T-cell (primary cell): ENCODE measurements at regions not wholly inside any gene's neighbourhood (a gene's known extent, or its start where the extent isn't known, plus 50 kb on each side); places are given as distances from the start of the nearest gene placed in this dataset.

Experiments
- ATAC-seq, 4 experiments: fragments of 200-7000 bp in 3 of 4; fragments of 150-1000 bp in 1 of 4; cut with Tn5 transposase; replicated peaks in 1 of 4; 1 replicate in 3 of 4; 2 replicates in 1 of 4; pipeline ENCODE4 v1.10.0; 2021; ENCODE audit warnings: moderate library complexity in 3 of 4, mild to moderate bottlenecking in 2 of 4, moderate number of reproducible peaks in 1 of 4
- CTCF ChIA-PET, 2 donors: fragments of 300-600 bp; sonication (Branson Sonifier 250); formaldehyde crosslinking; loops; one replicate each; lab custom pipeline; 2022; ENCODE audit warnings: antibody characterized with exemption in 2 of 2; lab: Charles Lee
- POLR2A ChIA-PET, 2 donors: fragments of 300-600 bp; sonication (Branson Sonifier 250); formaldehyde crosslinking; loops; one replicate each; lab custom pipeline; 2022; ENCODE audit warnings: antibody characterized with exemption in 2 of 2; lab: Charles Lee
- DNase-seq, 35 experiments: peaks; one replicate each; pipeline versions ENCODE4 v3.0.0 to v3.0.0-alpha.2; 2013 to 2023
- H3K27ac ChIP-seq: one replicate; pipeline ENCODE4 v1.5.1; 2013; ENCODE audit warnings: low read length
- H3K27me3 ChIP-seq, 2 experiments: replicated peaks in 1 of 2; 1 replicate in 1 of 2; 2 replicates in 1 of 2; pipeline versions ENCODE4 v1.6.1 to v1.7.0; 2013; ENCODE audit warnings: low read length in 1 of 2, mixed read lengths in 1 of 2; ENCODE audit not compliant: control insufficient read depth in 2 of 2, insufficient read depth in 2 of 2; ENCODE audit errors: extremely low read depth in 1 of 2
- H3K36me3 ChIP-seq, 2 donors: 1 replicate in 1 of 2; 2 replicates in 1 of 2; pipeline versions ENCODE4 v1.6.1 to v1.7.0; 2013; ENCODE audit warnings: low read length in 1 of 2; ENCODE audit not compliant: control insufficient read depth in 2 of 2, insufficient read depth in 1 of 2; ENCODE audit errors: extremely low read depth in 1 of 2
- H3K4me1 ChIP-seq, 2 experiments: 1 replicate in 1 of 2; 2 replicates in 1 of 2; pipeline versions ENCODE4 v1.6.1 to v1.7.0; 2013; ENCODE audit warnings: low read length in 2 of 2, mixed read lengths in 1 of 2; ENCODE audit not compliant: insufficient read depth in 2 of 2, control insufficient read depth in 1 of 2; ENCODE audit errors: extremely low read depth in 1 of 2
- H3K4me3 ChIP-seq, 2 donors: 1 replicate in 1 of 2; 2 replicates in 1 of 2; pipeline versions ENCODE4 v1.5.1 to v1.7.0; 2013; ENCODE audit warnings: mild to moderate bottlenecking in 2 of 2, low read length in 1 of 2, moderate library complexity in 1 of 2; ENCODE audit not compliant: control insufficient read depth in 1 of 2; ENCODE audit errors: extremely low read depth in 1 of 2
- H3K9me3 ChIP-seq: 2 replicates; pipeline ENCODE4 v1.7.0; 2013
- H3K27ac Mint-ChIP-seq, 2 donors: one replicate each; pipeline ENCODE4 v1.8.0; 2020 to 2021; ENCODE audit warnings: mild to moderate bottlenecking in 2 of 2, mixed read lengths in 2 of 2
- H3K27me3 Mint-ChIP-seq, 2 donors: one replicate each; pipeline ENCODE4 v1.8.0; 2021 to 2022; ENCODE audit warnings: mixed read lengths in 2 of 2
- H3K36me3 Mint-ChIP-seq: one replicate; pipeline ENCODE4 v1.8.0; 2021; ENCODE audit warnings: mixed read lengths
- H3K4me1 Mint-ChIP-seq, 3 donors: one replicate each; pipeline ENCODE4 v1.8.0; 2020 to 2022; ENCODE audit warnings: mixed read lengths in 3 of 3, mild to moderate bottlenecking in 1 of 3
- H3K4me3 Mint-ChIP-seq, 3 donors: one replicate each; pipeline ENCODE4 v1.8.0; 2020 to 2022; ENCODE audit warnings: mild to moderate bottlenecking in 3 of 3, mixed read lengths in 3 of 3, moderate library complexity in 3 of 3
- H3K9me3 Mint-ChIP-seq, 3 donors: one replicate each; pipeline ENCODE4 v1.8.0; 2020 to 2022; ENCODE audit warnings: mixed read lengths in 3 of 3
- WGBS: methylation state at CpG from one replicate; pipeline ENCODE4 v1.1.5; 2013; ENCODE audit warnings: missing lambda C conversion rate; ENCODE audit not compliant: insufficient coverage; 5-methylcytosine and 5-hydroxymethylcytosine counted together

- H3K4me3 Mint-ChIP-seq = no peak overlapping the region
- CTCF ChIA-PET = no interaction called here
- no peaks in the 10 kb centered on the region for H3K36me3 ChIP-seq
- POLR2A ChIA-PET = interaction anchor here in 1 of 2 donors (0.6 kb wide), 1 partner anchor 34 kb away, joined by 3 read pairs; no protein-coding TSS in a partner anchor
- H3K4me3 ChIP-seq = no peak overlapping the region
- DNase-seq = no peak
- H3K27me3 Mint-ChIP-seq = peaks cover 0 to 4% of the 10 kb centered on the region in 2 donors
- WGBS = no CpG with 5 or more reads among the region's 5 CpGs
- no peak for ATAC-seq
- H3K27ac ChIP-seq = no peak overlapping the region
- no peak overlapping the region for H3K27ac Mint-ChIP-seq
- no peaks in the 10 kb centered on the region for H3K4me1 ChIP-seq
- H3K9me3 Mint-ChIP-seq = peaks cover 0 to 8% (median 2%) of the 10 kb centered on the region in 3 donors
- H3K27me3 ChIP-seq = no peaks in the 10 kb centered on the region
- H3K4me1 Mint-ChIP-seq = no peaks in the 10 kb centered on the region
- no peaks in the 10 kb centered on the region for H3K9me3 ChIP-seq
- H3K36me3 Mint-ChIP-seq = no peaks in the 10 kb centered on the region
These were observed 213.5 kb downstream of the GPAM start for GRCh38 chr10:111970111-111970510.

- Mint-ChIP-seq H3K4me3 (no peak overlapping the region), H3K27ac (no peak overlapping the region), H3K27me3 (peaks cover 0 to 4% of the 10 kb centered on the region in 2 donors), H3K36me3 (no peaks in the 10 kb centered on the region), H3K9me3 (peaks cover 0 to 4% (median 2%) of the 10 kb centered on the region in 3 donors), H3K4me1 (no peaks in the 10 kb centered on the region)
- ATAC-seq = no peak
- Histone ChIP-seq H3K9me3 (no peaks in the 10 kb centered on the region), H3K4me3 (no peak overlapping the region), H3K27ac (no peak overlapping the region), H3K36me3 (no peaks in the 10 kb centered on the region), H3K27me3 (no peaks in the 10 kb centered on the region), H3K4me1 (no peaks in the 10 kb centered on the region)
- ChIA-PET CTCF (no interaction called here), POLR2A (no interaction called here)
- DNase-seq = no peak
- 80% methylated on average over 1 of the region's 5 CpGs for WGBS
These were observed 211.5 kb downstream of the GPAM start for GRCh38 chr10:111972109-111972508.

GRCh38 chr10:111973306-111973705, 210.3 kb downstream of the GPAM start:
- CTCF ChIA-PET = no interaction called here
- DNase-seq (no peak), ATAC-seq (no peak)
- H3K36me3 ChIP-seq = no peaks in the 10 kb centered on the region
- no peaks in the 10 kb centered on the region for H3K9me3 ChIP-seq
- no peaks in the 10 kb centered on the region for H3K4me1 ChIP-seq
- peaks cover 0 to 3% of the 10 kb centered on the region in 2 donors for H3K27me3 Mint-ChIP-seq
- no peak overlapping the region for H3K4me3 ChIP-seq
- no peak overlapping the region for H3K27ac ChIP-seq
- no peaks in the 10 kb centered on the region for H3K36me3 Mint-ChIP-seq
- no peak overlapping the region for H3K27ac Mint-ChIP-seq
- POLR2A ChIA-PET = no interaction called here
- H3K4me1 Mint-ChIP-seq = no peaks in the 10 kb centered on the region
- H3K4me3 Mint-ChIP-seq = no peak overlapping the region
- H3K27me3 ChIP-seq = no peaks in the 10 kb centered on the region
- no CpG with 5 or more reads among the region's 2 CpGs for WGBS
- peaks cover 0 to 2% (median 0%) of the 10 kb centered on the region in 3 donors for H3K9me3 Mint-ChIP-seq

- Mint-ChIP-seq H3K4me1 (no peaks in the 10 kb centered on the region), H3K36me3 (no peaks in the 10 kb centered on the region), H3K27ac (no peak overlapping the region), H3K9me3 (no peaks in the 10 kb centered on the region), H3K4me3 (no peak overlapping the region), H3K27me3 (no peaks in the 10 kb centered on the region)
- Histone ChIP-seq H3K27ac (no peak overlapping the region), H3K27me3 (no peaks in the 10 kb centered on the region), H3K4me1 (no peaks in the 10 kb centered on the region), H3K36me3 (no peaks in the 10 kb centered on the region), H3K4me3 (no peak overlapping the region), H3K9me3 (no peaks in the 10 kb centered on the region)
- ATAC-seq (no peak), DNase-seq (no peak)
- no CpG with 5 or more reads among the region's 1 CpG for WGBS
- ChIA-PET CTCF (no interaction called here), POLR2A (no interaction called here)
These were observed 209.7 kb downstream of the GPAM start for GRCh38 chr10:111973826-111974225.

GRCh38 chr10:111974325-111974724, 209.2 kb downstream of the GPAM start:
- ChIA-PET CTCF (no interaction called here), POLR2A (no interaction called here)
- Histone ChIP-seq H3K4me1 (no peaks in the 10 kb centered on the region), H3K9me3 (no peaks in the 10 kb centered on the region), H3K27ac (no peak overlapping the region), H3K27me3 (peaks cover 0 to 3% of the 10 kb centered on the region in 2 experiments), H3K4me3 (no peak overlapping the region), H3K36me3 (no peaks in the 10 kb centered on the region)
- Mint-ChIP-seq H3K27me3 (peaks cover 0 to 1% of the 10 kb centered on the region in 2 donors), H3K9me3 (peaks cover 0 to 3% (median 0%) of the 10 kb centered on the region in 3 donors), H3K27ac (no peak overlapping the region), H3K4me3 (no peak overlapping the region), H3K36me3 (no peaks in the 10 kb centered on the region), H3K4me1 (no peaks in the 10 kb centered on the region)
- no peak for ATAC-seq
- no peak for DNase-seq
- WGBS = 80% methylated on average over 1 of the region's 4 CpGs

- no peak overlapping the region for H3K4me3 ChIP-seq
These were observed 207.0 kb downstream of the GPAM start for GRCh38 chr10:111976557-111976956.

GRCh38 chr10:111984057-111984456, 199.5 kb downstream of the GPAM start:
- Mint-ChIP-seq H3K4me3 (no peak overlapping the region), H3K27ac (no peak overlapping the region), H3K36me3 (no peaks in the 10 kb centered on the region), H3K27me3 (peaks cover 1 to 16% of the 10 kb centered on the region in 2 donors), H3K4me1 (no peaks in the 10 kb centered on the region), H3K9me3 (peaks cover 0 to 4% (median 0%) of the 10 kb centered on the region in 3 donors)
- WGBS = 82% methylated on average over 4 of the region's 6 CpGs
- POLR2A ChIA-PET = interaction anchor here in 1 of 2 donors (0.7 kb wide), 1 partner anchor 287 kb away, joined by 3 read pairs; no protein-coding TSS in a partner anchor
- ATAC-seq = no peak
- CTCF ChIA-PET = no interaction called here
- H3K36me3 ChIP-seq = no peaks in the 10 kb centered on the region
- H3K27me3 ChIP-seq = peaks cover 0 to under 1% of the 10 kb centered on the region in 2 experiments
- H3K4me1 ChIP-seq = no peaks in the 10 kb centered on the region
- no peak for DNase-seq
- H3K4me3 ChIP-seq = no peak overlapping the region
- no peaks in the 10 kb centered on the region for H3K9me3 ChIP-seq
- no peak overlapping the region for H3K27ac ChIP-seq

More at GRCh38 chr10:111976557-111976956, 207.0 kb downstream of the GPAM start:
- Mint-ChIP-seq H3K9me3 (peaks cover 0 to 4% (median 0%) of the 10 kb centered on the region in 3 donors), H3K27ac (no peak overlapping the region), H3K27me3 (peaks cover 0 to 1% of the 10 kb centered on the region in 2 donors), H3K36me3 (no peaks in the 10 kb centered on the region), H3K4me3 (no peak overlapping the region), H3K4me1 (no peaks in the 10 kb centered on the region)
- Histone ChIP-seq H3K9me3 (no peaks in the 10 kb centered on the region), H3K4me1 (no peaks in the 10 kb centered on the region), H3K27ac (no peak overlapping the region), H3K36me3 (no peaks in the 10 kb centered on the region), H3K27me3 (peaks cover 0 to 3% of the 10 kb centered on the region in 2 experiments)
- ATAC-seq = no peak
- POLR2A ChIA-PET = no interaction called here
- CTCF ChIA-PET = no interaction called here
- 80% methylated on average over 1 of the region's 2 CpGs for WGBS
- no peak for DNase-seq
